ENCODE measurements at regions not wholly inside any gene's neighbourhood (a gene's known extent, or its start where the extent isn't known, plus 50 kb on each side); places are given as distances from the start of the nearest gene placed in this dataset.

- intact Hi-C loops (cut with micrococcal nuclease) (no loop called here), in situ Hi-C loops (cut with MboI) (no loop called here)
- Histone ChIP-seq H3K4me2 (ENCODE audit: insufficient read depth, low read length) (no peak overlapping the region), H3K79me2 (ENCODE audit: control insufficient read depth, insufficient read depth, low read length) (no peaks in the 10 kb centered on the region), H4K20me1 (replicated peaks; ENCODE audit: control insufficient read depth, insufficient read depth, low read length) (no peaks in the 10 kb centered on the region), H3K27ac (ENCODE audit: extremely low read depth, low read depth, low read length) (no peak overlapping the region), H3K27me3 (ENCODE audit: control insufficient read depth in 2 of 2, insufficient read depth in 2 of 2, low read length in 2 of 2) (no peaks in the 10 kb centered on the region), H3K36me3 (ENCODE audit: control insufficient read depth, insufficient read depth, low read length) (no peaks in the 10 kb centered on the region), H3K9ac (ENCODE audit: insufficient read depth in 1 of 2, low read depth in 2 of 2, low read length in 2 of 2) (no peak overlapping the region), H3K9me1 (ENCODE audit: control insufficient read depth, insufficient read depth, low read length) (no peaks in the 10 kb centered on the region), H3K4me1 (replicated peaks in 1 of 2; ENCODE audit: control insufficient read depth in 2 of 2, insufficient read depth in 2 of 2, low read length in 2 of 2) (no peaks in the 10 kb centered on the region), H2AFZ (ENCODE audit: low read depth, low read length) (no peak overlapping the region), H3K9me3 (replicated peaks; ENCODE audit: control insufficient read depth, insufficient read depth, low read depth, low read length) (no peaks in the 10 kb centered on the region; the same call in 1 of the 2 replicates), H3K4me3 (no peak overlapping the region)
- BruUV-seq (replicated peaks), result no TSS peak
- TF ChIP-seq STAT5B (CRISPR knock-in tag; IDR thresholded peaks at IDR 0.05), result no peak
- no peak for TF ChIP-seq ZBTB40 (IDR thresholded peaks at IDR 0.05)
- TF ChIP-seq ZBTB40 (CRISPR knock-in tag; IDR thresholded peaks at IDR 0.05), result 0 out of 2 replicates have a peak, but pooled peaks have one; percentile 36
- TF ChIP-seq MYNN (IDR thresholded peaks at IDR 0.05), result no peak
- TF ChIP-seq MYNN (CRISPR knock-in tag; IDR thresholded peaks at IDR 0.05), result 0 out of 2 replicates have a peak, but pooled peaks have one; percentile 7
- DNase-seq (ENCODE audit: extremely low read depth in 1 of 4, low spot score in 3 of 4) (no peak), FAIRE-seq (no peak), ATAC-seq (no peak)
- CTCF ChIA-PET (ENCODE audit: low intra/inter-chr PET ratio), result no interaction called here
- under 1% methylated on average over 2 of the region's 2 CpGs for WGBS (ENCODE audit: insufficient coverage, low coverage, missing lambda C conversion rate)
- POLR2A ChIA-PET, result interaction anchor here (0.6 to 1.1 kb wide), 2 partner anchors 22 to 812 kb away, joined by 3 read pairs; no protein-coding TSS in a partner anchor
These were observed 544.3 kb upstream of the MIR17HG start for GRCh38 chr13:90803210-90803609.

All from K562 (cell line).